Body of pancreas (tissue), 4 donors: ENCODE measurements at regions not wholly inside any gene's neighbourhood (a gene's known extent, or its start where the extent isn't known, plus 50 kb on each side); places are given as distances from the start of the nearest gene placed in this dataset.
A peak's percentile ranks its signal among the peaks of the same experiment; 100 is the strongest.

Experiments
- ATAC-seq: fragments of 150-250 bp; one replicate; pipeline ENCODE4 v1.9.1; 2016
- DNase-seq, 4 donors: peaks; one replicate each; pipeline ENCODE4 v3.0.0-alpha.2; 2019
- H3K27ac ChIP-seq, 4 donors: fragments of 200-600 bp; sonication (generic); 1 replicate in 3 of 4; 2 replicates in 1 of 4; pipeline versions ENCODE4 v1.5.1 to v1.6.1; 2016 to 2019; ENCODE audit warnings: mild to moderate bottlenecking in 1 of 4, mixed read lengths in 1 of 4, moderate library complexity in 1 of 4
- H3K27me3 ChIP-seq, 2 donors: fragments of 200-600 bp; sonication (generic); one replicate each; pipeline ENCODE4 v1.6.0; 2016; ENCODE audit warnings: mild to moderate bottlenecking in 1 of 2
- H3K36me3 ChIP-seq, 2 donors: fragments of 200-600 bp; sonication (generic); replicated peaks in 1 of 2; 2 replicates each; pipeline ENCODE4 v1.5.1; 2016; ENCODE audit warnings: low read depth in 2 of 2; ENCODE audit not compliant: insufficient read depth in 1 of 2
- H3K4me1 ChIP-seq: fragments of 200-600 bp; sonication (generic); one replicate; pipeline ENCODE4 v1.6.0; 2016
- H3K4me3 ChIP-seq, 2 donors: fragments of 200-600 bp; sonication (generic); 1 replicate in 1 of 2; 2 replicates in 1 of 2; pipeline ENCODE4 v1.5.1; 2016 to 2019
- H3K9me3 ChIP-seq, 3 donors: fragments of 200-600 bp; sonication (generic); 1 replicate in 2 of 3; 2 replicates in 1 of 3; pipeline ENCODE4 v1.5.1; 2016
- CTCF ChIP-seq, 7 experiments: fragments of 450-650 bp in 4 of 7; fragments of 200-600 bp in 3 of 7; sonication (generic) in 3 of 7; IDR thresholded peaks; one replicate each; pipeline ENCODE4 v1.5.1; 2016 to 2019; ENCODE audit warnings: antibody characterized with exemption in 7 of 7
- POLR2A ChIP-seq, 3 donors: fragments of 450-650 bp; IDR thresholded peaks; one replicate each; pipeline ENCODE4 v1.6.1; 2016; ENCODE audit warnings: antibody characterized with exemption in 3 of 3, mild to moderate bottlenecking in 2 of 3
- WGBS, 2 donors: methylation state at CpG; one replicate each; pipeline ENCODE4 v1.1.5; 2017; 5-methylcytosine and 5-hydroxymethylcytosine counted together
- intact Hi-C: fragments of 100-400 bp; cut with DNase I; formaldehyde crosslinking; loops from one replicate; pipeline ENCODE4 v1.15.1; 2023

- ATAC-seq = no peak
- no peak for DNase-seq
- Histone ChIP-seq H3K4me3 (no peak overlapping the region), H3K27me3 (no peaks in the 10 kb centered on the region), H3K27ac (no peak overlapping the region), H3K36me3 (no peaks in the 10 kb centered on the region), H3K9me3 (peaks cover 0 to 6% (median 1%) of the 10 kb centered on the region in 3 donors), H3K4me1 (no peaks in the 10 kb centered on the region)
- TF ChIP-seq POLR2A (IDR thresholded peaks at IDR 0.05) (no peak), CTCF (IDR thresholded peaks at IDR 0.05) (no peak)
- intact Hi-C loops = no loop called here
- WGBS, 2 donors = 84 to 95% methylated on average over 1 of the region's 1 CpG
Measured at GRCh38 chr13:38013676-38014075, 144.1 kb upstream of the TRPC4 start.

- DNase-seq = no peak
- no peaks in the 10 kb centered on the region for H3K27me3 ChIP-seq
- no peaks in the 10 kb centered on the region for H3K36me3 ChIP-seq
- WGBS, 2 donors = 87 to 88% methylated on average over 4 of the region's 4 CpGs
- no peak for ATAC-seq
- no peak for TF ChIP-seq POLR2A (IDR thresholded peaks at IDR 0.05)
- TF ChIP-seq CTCF (IDR thresholded peaks at IDR 0.05) = no peak
- intact Hi-C loops = no loop called here
- no peak overlapping the region for H3K4me3 ChIP-seq
- no peaks in the 10 kb centered on the region for H3K4me1 ChIP-seq
- H3K27ac ChIP-seq = no peak overlapping the region
- H3K9me3 ChIP-seq = peaks cover 0 to 4% (median 0%) of the 10 kb centered on the region in 3 donors
Measured at GRCh38 chr13:38012096-38012495, 142.5 kb upstream of the TRPC4 start.

GRCh38 chr13:38008636-38009035 lies 139.1 kb upstream of the TRPC4 start:
- WGBS, 2 donors = 19 to 22% methylated on average over 3 of the region's 3 CpGs
- no peak for TF ChIP-seq POLR2A (IDR thresholded peaks at IDR 0.05)
- TF ChIP-seq CTCF (IDR thresholded peaks at IDR 0.05) = no peak
- no peaks in the 10 kb centered on the region for H3K4me1 ChIP-seq
- no peak for ATAC-seq
- intact Hi-C loops = no loop called here
- no peaks in the 10 kb centered on the region for H3K9me3 ChIP-seq
- no peaks in the 10 kb centered on the region for H3K36me3 ChIP-seq
- peak in 1 of 4 donors; percentile 12 for DNase-seq
- no peaks in the 10 kb centered on the region for H3K27me3 ChIP-seq
- H3K4me3 ChIP-seq = no peak overlapping the region
- no peak overlapping the region for H3K27ac ChIP-seq

GRCh38 chr13:38002606-38003005 lies 133.0 kb upstream of the TRPC4 start:
- ATAC-seq (no peak), DNase-seq (no peak)
- WGBS, 2 donors = 3 to 15% methylated on average over 7 of the region's 7 CpGs
- TF ChIP-seq CTCF (IDR thresholded peaks at IDR 0.05) (no peak), POLR2A (IDR thresholded peaks at IDR 0.05) (no peak)
- intact Hi-C loops = no loop called here
- Histone ChIP-seq H3K36me3 (no peaks in the 10 kb centered on the region), H3K9me3 (no peaks in the 10 kb centered on the region), H3K4me3 (no peak overlapping the region), H3K27me3 (no peaks in the 10 kb centered on the region), H3K27ac (no peak overlapping the region), H3K4me1 (peaks cover 4% of the 10 kb centered on the region)

- Histone ChIP-seq H3K27me3 (no peaks in the 10 kb centered on the region), H3K36me3 (no peaks in the 10 kb centered on the region), H3K4me1 (peaks cover 3% of the 10 kb centered on the region), H3K27ac (no peak overlapping the region), H3K4me3 (no peak overlapping the region), H3K9me3 (no peaks in the 10 kb centered on the region)
- DNase-seq = no peak
- ATAC-seq = no peak
- intact Hi-C loops = no loop called here
- no peak for TF ChIP-seq CTCF (IDR thresholded peaks at IDR 0.05)
- no peak for TF ChIP-seq POLR2A (IDR thresholded peaks at IDR 0.05)
Measured at GRCh38 chr13:37997641-37998040, 128.1 kb upstream of the TRPC4 start.
